ENCODE measurements at regions not wholly inside any gene's neighbourhood (a gene's known extent, or its start where the extent isn't known, plus 50 kb on each side); places are given as distances from the start of the nearest gene placed in this dataset.
A peak's percentile ranks its signal among the peaks of the same experiment; 100 is the strongest.

GRCh38 chrY:7722566-7722965 lies 811.0 kb upstream of the AMELY start:
- Histone ChIP-seq H3K9me3 (ENCODE audit: insufficient read depth, low read length) (no peaks in the 10 kb centered on the region), H3K9ac (ENCODE audit: low read length) (peak overlapping the region; percentile 86; the same call in 1 of the 2 replicates), H4K20me1 (ENCODE audit: insufficient read depth, low read length) (no peaks in the 10 kb centered on the region), H3K79me2 (ENCODE audit: low read length) (no peaks in the 10 kb centered on the region), H2AFZ (ENCODE audit: low read depth, low read length) (no peak overlapping the region), H3K27ac (ENCODE audit: low read length) (peak overlapping the region; percentile 100), H3K4me1 (ENCODE audit: low read length) (peaks cover 73% of the 10 kb centered on the region), H3K27me3 (ENCODE audit: low read depth, low read length) (no peaks in the 10 kb centered on the region), H3K4me2 (ENCODE audit: low read length) (peak overlapping the region; percentile 39; the same call in 1 of the 2 replicates), H3K36me3 (replicated peaks; ENCODE audit: low read depth, low read length) (no peaks in the 10 kb centered on the region), H3K4me3 (ENCODE audit: low read length) (no peak overlapping the region)
- TF ChIP-seq EZH2phosphoT487 (IDR thresholded peaks at IDR 0.05; ENCODE audit: low read depth) (no peak), CTCF (IDR thresholded peaks at IDR 0.05; ENCODE audit: low read depth, low read length) (no peak)

GRCh38 chrY:7720974-7721373 lies 809.4 kb upstream of the AMELY start:
- no peak for TF ChIP-seq EZH2phosphoT487 (IDR thresholded peaks at IDR 0.05; ENCODE audit: low read depth)
- no peak for TF ChIP-seq CTCF (IDR thresholded peaks at IDR 0.05; ENCODE audit: low read depth, low read length)
- H3K36me3 ChIP-seq (replicated peaks; ENCODE audit: low read depth, low read length) = no peaks in the 10 kb centered on the region
- no peak overlapping the region for H3K27ac ChIP-seq (ENCODE audit: low read length)
- H3K9me3 ChIP-seq (ENCODE audit: insufficient read depth, low read length) = no peaks in the 10 kb centered on the region
- H3K4me3 ChIP-seq (ENCODE audit: low read length) = no peak overlapping the region
- no peaks in the 10 kb centered on the region for H4K20me1 ChIP-seq (ENCODE audit: insufficient read depth, low read length)
- H3K4me1 ChIP-seq (ENCODE audit: low read length) = peaks cover 57% of the 10 kb centered on the region
- no peaks in the 10 kb centered on the region for H3K27me3 ChIP-seq (ENCODE audit: low read depth, low read length)
- no peak overlapping the region for H3K9ac ChIP-seq (ENCODE audit: low read length)
- H3K79me2 ChIP-seq (ENCODE audit: low read length) = no peaks in the 10 kb centered on the region
- H2AFZ ChIP-seq (ENCODE audit: low read depth, low read length) = no peak overlapping the region
- no peak overlapping the region for H3K4me2 ChIP-seq (ENCODE audit: low read length)

- H3K4me2 ChIP-seq (ENCODE audit: low read length) = no peak overlapping the region
Measured at GRCh38 chrY:7719271-7719670, 807.7 kb upstream of the AMELY start.

GRCh38 chrY:7718626-7719025 lies 807.1 kb upstream of the AMELY start:
- no peak for TF ChIP-seq EZH2phosphoT487 (IDR thresholded peaks at IDR 0.05; ENCODE audit: low read depth)
- no peak for TF ChIP-seq CTCF (IDR thresholded peaks at IDR 0.05; ENCODE audit: low read depth, low read length)
- Histone ChIP-seq H4K20me1 (ENCODE audit: insufficient read depth, low read length) (no peaks in the 10 kb centered on the region), H3K36me3 (replicated peaks; ENCODE audit: low read depth, low read length) (no peaks in the 10 kb centered on the region), H3K4me3 (ENCODE audit: low read length) (no peak overlapping the region), H3K4me1 (ENCODE audit: low read length) (peaks cover 47% of the 10 kb centered on the region), H2AFZ (ENCODE audit: low read depth, low read length) (no peak overlapping the region), H3K4me2 (ENCODE audit: low read length) (no peak overlapping the region), H3K27ac (ENCODE audit: low read length) (no peak overlapping the region), H3K79me2 (ENCODE audit: low read length) (no peaks in the 10 kb centered on the region), H3K9ac (ENCODE audit: low read length) (no peak overlapping the region), H3K9me3 (ENCODE audit: insufficient read depth, low read length) (no peaks in the 10 kb centered on the region), H3K27me3 (ENCODE audit: low read depth, low read length) (no peaks in the 10 kb centered on the region)

More at GRCh38 chrY:7719271-7719670, 807.7 kb upstream of the AMELY start:
- Histone ChIP-seq H3K4me1 (ENCODE audit: low read length) (peaks cover 51% of the 10 kb centered on the region), H3K79me2 (ENCODE audit: low read length) (no peaks in the 10 kb centered on the region), H2AFZ (ENCODE audit: low read depth, low read length) (no peak overlapping the region), H3K4me3 (ENCODE audit: low read length) (no peak overlapping the region), H3K27me3 (ENCODE audit: low read depth, low read length) (no peaks in the 10 kb centered on the region), H3K27ac (ENCODE audit: low read length) (no peak overlapping the region), H3K9me3 (ENCODE audit: insufficient read depth, low read length) (no peaks in the 10 kb centered on the region), H3K9ac (ENCODE audit: low read length) (no peak overlapping the region), H4K20me1 (ENCODE audit: insufficient read depth, low read length) (no peaks in the 10 kb centered on the region), H3K36me3 (replicated peaks; ENCODE audit: low read depth, low read length) (no peaks in the 10 kb centered on the region)
- TF ChIP-seq EZH2phosphoT487 (IDR thresholded peaks at IDR 0.05; ENCODE audit: low read depth) (no peak), CTCF (IDR thresholded peaks at IDR 0.05; ENCODE audit: low read depth, low read length) (no peak)

All from OCI-LY3 (cell line).